HG03103 (cell line): ENCODE measurements at regions not wholly inside any gene's neighbourhood (a gene's known extent, or its start where the extent isn't known, plus 50 kb on each side); places are given as distances from the start of the nearest gene placed in this dataset.
"Not testable (repeated sequence)": the region's sequence is repeated elsewhere in the genome, so short reads cannot be mapped to it uniquely, and the experiment has no call there.

ENCODE experiments used
- ATAC-seq: cut with Tn5 transposase; IDR thresholded peaks from one replicate; pipeline ENCODE4 v1.9.1; 2021; ENCODE audit warnings: low read depth; ENCODE audit not compliant: unreplicated experiment

GRCh38 chr14:77985211-77985615 lies 185.0 kb upstream of the NRXN3 start:
- ATAC-seq, result no peak

- ATAC-seq, result no peak
Observed at GRCh38 chr14:77986773-77987172, 183.4 kb upstream of the NRXN3 start.

GRCh38 chr14:77988096-77988870 lies 181.9 kb upstream of the NRXN3 start:
- ATAC-seq, result no peak

GRCh38 chr14:77988970-77989369 lies 181.2 kb upstream of the NRXN3 start:
- ATAC-seq, result no peak

GRCh38 chr14:77989441-77989991 lies 180.7 kb upstream of the NRXN3 start:
- no peak for ATAC-seq

GRCh38 chr14:77990337-77990736 lies 179.8 kb upstream of the NRXN3 start:
- no peak for ATAC-seq

- ATAC-seq, result no peak
Observed at GRCh38 chr14:77991128-77991772, 178.9 kb upstream of the NRXN3 start.

- no peak for ATAC-seq
Observed at GRCh38 chr14:78005325-78005724, 164.8 kb upstream of the NRXN3 start.

GRCh38 chr14:78007160-78007559 lies 163.0 kb upstream of the NRXN3 start:
- ATAC-seq, result no peak

- ATAC-seq, result no peak
Observed at GRCh38 chr14:78010688-78011087, 159.5 kb upstream of the NRXN3 start.

GRCh38 chr14:78013911-78014310 lies 156.3 kb upstream of the NRXN3 start:
- not testable (repeated sequence) for ATAC-seq

GRCh38 chr14:78016532-78016931 lies 153.6 kb upstream of the NRXN3 start:
- ATAC-seq, result no peak

- no peak for ATAC-seq
Observed at GRCh38 chr14:78018283-78018682, 151.9 kb upstream of the NRXN3 start.

GRCh38 chr14:78022059-78022458 lies 148.1 kb upstream of the NRXN3 start:
- peak; percentile 86 for ATAC-seq

- ATAC-seq, result no peak
Observed at GRCh38 chr14:78023112-78023511, 147.1 kb upstream of the NRXN3 start.

- no peak for ATAC-seq
Observed at GRCh38 chr14:78028471-78028870, 141.7 kb upstream of the NRXN3 start.

GRCh38 chr14:78029601-78030372 lies 140.4 kb upstream of the NRXN3 start:
- ATAC-seq, result no peak

GRCh38 chr14:78043349-78043748 lies 126.8 kb upstream of the NRXN3 start:
- ATAC-seq, result no peak

GRCh38 chr14:78048120-78048519 lies 122.1 kb upstream of the NRXN3 start:
- no peak for ATAC-seq

- ATAC-seq, result not testable (repeated sequence)
Observed at GRCh38 chr14:78056890-78057289, 113.3 kb upstream of the NRXN3 start.

GRCh38 chr14:78070344-78070743 lies 99.8 kb upstream of the NRXN3 start:
- ATAC-seq, result no peak
